Caco-2 (cell line): ENCODE measurements at regions not wholly inside any gene's neighbourhood (a gene's known extent, or its start where the extent isn't known, plus 50 kb on each side); places are given as distances from the start of the nearest gene placed in this dataset.
"Not testable (repeated sequence)": the region's sequence is repeated elsewhere in the genome, so short reads cannot be mapped to it uniquely, and the experiment has no call there.

Experiments used
- BruUV-seq: library from RNA; stranded (reverse); fragments of 400-500 nt; replicated peaks from 2 replicates; lab custom pipeline; 2021; lab: Mats Ljungman, UMichigan
- CTCF ChIA-PET: fragments of 300-600 bp; sonication (Branson Sonifier 250); formaldehyde crosslinking; loops from one replicate; lab custom pipeline; 2022; ENCODE audit warnings: antibody characterized with exemption; lab: Charles Lee
- POLR2A ChIA-PET: fragments of 300-600 bp; sonication (Branson Sonifier 250); formaldehyde crosslinking; loops from one replicate; lab custom pipeline; 2022; ENCODE audit warnings: antibody characterized with exemption; lab: Charles Lee
- DNase-seq, 2 experiments: peaks; one replicate each; pipeline versions ENCODE4 v3.0.0 to v3.0.0-alpha.2; 2020 to 2022
- H3K27me3 ChIP-seq: replicated peaks from 2 replicates; pipeline ENCODE4 v1.6.0; 2011; ENCODE audit warnings: low read length; ENCODE audit not compliant: control insufficient read depth, insufficient read depth
- H3K36me3 ChIP-seq: 2 replicates; pipeline ENCODE4 v1.5.1; 2011; ENCODE audit warnings: low read length; ENCODE audit not compliant: control insufficient read depth, insufficient read depth
- H3K4me1 ChIP-seq: fragments of 250-450 bp; sonication (Bioruptor Pico); 2 replicates; pipeline ENCODE4 v1.5.1; 2020; ENCODE audit warnings: mild to moderate bottlenecking
- H3K4me3 ChIP-seq: 2 replicates; pipeline ENCODE4 v1.5.1; 2011; ENCODE audit warnings: low read depth, mild to moderate bottlenecking, control low read depth, low read length
- H3K9me3 ChIP-seq: fragments of 250-450 bp; sonication (Bioruptor Pico); 2 replicates; pipeline ENCODE4 v1.5.1; 2020; ENCODE audit warnings: mild to moderate bottlenecking, moderate library complexity
- H3K27ac Mint-ChIP-seq: one replicate; pipeline ENCODE4 v1.8.0; 2022; ENCODE audit warnings: mixed read lengths; ENCODE audit not compliant: unreplicated experiment
- H3K27me3 Mint-ChIP-seq: one replicate; pipeline ENCODE4 v1.8.0; 2022; ENCODE audit warnings: mixed read lengths; ENCODE audit not compliant: insufficient read depth, unreplicated experiment
- H3K36me3 Mint-ChIP-seq: one replicate; pipeline ENCODE4 v1.8.0; 2022; ENCODE audit warnings: mild to moderate bottlenecking, mixed read lengths; ENCODE audit not compliant: insufficient read depth, unreplicated experiment
- H3K4me1 Mint-ChIP-seq: one replicate; pipeline ENCODE4 v1.8.0; 2022; ENCODE audit warnings: low read depth, mixed read lengths; ENCODE audit not compliant: unreplicated experiment
- H3K4me3 Mint-ChIP-seq: one replicate; pipeline ENCODE4 v1.8.0; 2022; ENCODE audit warnings: mild to moderate bottlenecking, moderate library complexity, mixed read lengths; ENCODE audit not compliant: unreplicated experiment
- H3K9me3 Mint-ChIP-seq: one replicate; pipeline ENCODE4 v1.8.0; 2022; ENCODE audit warnings: mixed read lengths; ENCODE audit not compliant: unreplicated experiment
- CTCF ChIP-seq, 2 experiments: fragments of 200-600 bp in 1 of 2; IDR thresholded peaks; 1 replicate in 1 of 2; 2 replicates in 1 of 2; pipeline versions ENCODE4 v1.5.1 to v1.8.0; 2011 to 2022; ENCODE audit warnings: antibody characterized with exemption in 1 of 2, control low read depth in 1 of 2, inconsistent platforms in 1 of 2, low read depth in 1 of 2, low read length in 1 of 2, mild to moderate bottlenecking in 1 of 2, moderate library complexity in 1 of 2; ENCODE audit not compliant: insufficient read depth in 1 of 2, severe bottlenecking in 1 of 2, unreplicated experiment in 1 of 2
- intact Hi-C: fragments of 100-400 bp; cut with micrococcal nuclease; formaldehyde crosslinking; loops from one replicate; pipeline ENCODE4 v1.10.0; 2022; ENCODE audit not compliant: unreplicated experiment

- H3K27ac Mint-ChIP-seq, H3K27me3 Mint-ChIP-seq, H3K36me3 ChIP-seq, DNase-seq, intact Hi-C loops, H3K36me3 Mint-ChIP-seq, H3K9me3 Mint-ChIP-seq, H3K4me3 ChIP-seq, CTCF ChIA-PET, H3K9me3 ChIP-seq, H3K27me3 ChIP-seq, H3K4me1 Mint-ChIP-seq, H3K4me3 Mint-ChIP-seq, BruUV-seq, H3K4me1 ChIP-seq, POLR2A ChIA-PET: not testable (repeated sequence)
These were observed 103.4 kb downstream of the KBTBD2 start for GRCh38 chr7:32788174-32788573.

DNA sequence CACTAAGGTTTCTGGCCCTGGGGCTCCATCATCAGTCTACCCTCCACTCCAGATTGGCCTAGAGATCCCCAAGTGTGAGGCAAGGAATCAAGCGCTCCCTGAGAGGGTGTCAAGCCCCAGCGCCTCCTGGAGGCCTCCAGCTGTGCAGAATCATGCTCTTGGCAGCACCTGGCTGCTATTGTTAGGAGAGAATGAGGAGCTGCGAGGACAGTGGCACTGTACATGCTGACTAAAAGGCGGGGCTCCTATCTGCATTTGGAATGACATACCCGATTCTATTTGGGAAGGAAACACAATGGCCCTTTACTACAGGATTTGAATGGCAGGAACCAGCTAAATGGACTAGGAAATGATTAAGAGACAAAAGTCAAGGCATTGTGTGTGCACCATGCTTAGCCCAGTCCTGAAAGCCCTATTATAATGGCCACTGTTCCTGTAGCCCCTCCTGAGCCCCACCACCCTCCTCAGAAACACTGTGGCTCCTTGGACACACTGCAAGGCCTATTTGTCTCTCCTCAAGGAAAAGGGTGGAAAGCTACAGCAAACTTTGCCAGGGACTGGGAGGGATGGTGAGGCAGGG, 106.1 kb downstream of the KBTBD2 start:
- H3K4me3 ChIP-seq, BruUV-seq, H3K27ac Mint-ChIP-seq, H3K36me3 Mint-ChIP-seq, H3K4me1 Mint-ChIP-seq, H3K36me3 ChIP-seq, H3K4me3 Mint-ChIP-seq, CTCF ChIA-PET, H3K9me3 Mint-ChIP-seq, POLR2A ChIA-PET, H3K9me3 ChIP-seq, H3K27me3 Mint-ChIP-seq, H3K27me3 ChIP-seq, DNase-seq, intact Hi-C loops, H3K4me1 ChIP-seq: not testable (repeated sequence)
- peak in 1 of 2 experiments; percentile 14 for TF ChIP-seq CTCF (IDR thresholded peaks at IDR 0.05; ENCODE audit: insufficient read depth in 1 of 2, low read depth in 1 of 2, low read length in 1 of 2, severe bottlenecking in 1 of 2, unreplicated experiment in 1 of 2)

- intact Hi-C loops, H3K9me3 Mint-ChIP-seq, H3K9me3 ChIP-seq, BruUV-seq, H3K27me3 Mint-ChIP-seq, H3K27me3 ChIP-seq, H3K36me3 Mint-ChIP-seq, POLR2A ChIA-PET, H3K27ac Mint-ChIP-seq, H3K36me3 ChIP-seq, H3K4me1 Mint-ChIP-seq, H3K4me3 ChIP-seq, DNase-seq, CTCF ChIA-PET, H3K4me1 ChIP-seq, H3K4me3 Mint-ChIP-seq: not testable (repeated sequence)
These were observed 111.7 kb downstream of the KBTBD2 start for GRCh38 chr7:32779895-32780294.

GRCh38 chr7:32779167-32779566, 112.4 kb downstream of the KBTBD2 start:
- POLR2A ChIA-PET: no interaction called here
- no peak for TF ChIP-seq CTCF (IDR thresholded peaks at IDR 0.05; ENCODE audit: insufficient read depth in 1 of 2, low read depth in 1 of 2, low read length in 1 of 2, severe bottlenecking in 1 of 2, unreplicated experiment in 1 of 2)
- Mint-ChIP-seq H3K27ac (no peak overlapping the region), H3K9me3 (no peaks in the 10 kb centered on the region), H3K4me1 (peaks cover 6% of the 10 kb centered on the region), H3K36me3 (no peaks in the 10 kb centered on the region), H3K27me3 (peaks cover 4% of the 10 kb centered on the region), H3K4me3 (no peak overlapping the region)
- no TSS peak for BruUV-seq
- DNase-seq: no peak
- intact Hi-C loops: no loop called here
- Histone ChIP-seq H3K4me1 (no peaks in the 10 kb centered on the region), H3K27me3 (no peaks in the 10 kb centered on the region), H3K36me3 (no peaks in the 10 kb centered on the region), H3K4me3 (no peak overlapping the region), H3K9me3 (no peaks in the 10 kb centered on the region)
- CTCF ChIA-PET: no interaction called here

DNA sequence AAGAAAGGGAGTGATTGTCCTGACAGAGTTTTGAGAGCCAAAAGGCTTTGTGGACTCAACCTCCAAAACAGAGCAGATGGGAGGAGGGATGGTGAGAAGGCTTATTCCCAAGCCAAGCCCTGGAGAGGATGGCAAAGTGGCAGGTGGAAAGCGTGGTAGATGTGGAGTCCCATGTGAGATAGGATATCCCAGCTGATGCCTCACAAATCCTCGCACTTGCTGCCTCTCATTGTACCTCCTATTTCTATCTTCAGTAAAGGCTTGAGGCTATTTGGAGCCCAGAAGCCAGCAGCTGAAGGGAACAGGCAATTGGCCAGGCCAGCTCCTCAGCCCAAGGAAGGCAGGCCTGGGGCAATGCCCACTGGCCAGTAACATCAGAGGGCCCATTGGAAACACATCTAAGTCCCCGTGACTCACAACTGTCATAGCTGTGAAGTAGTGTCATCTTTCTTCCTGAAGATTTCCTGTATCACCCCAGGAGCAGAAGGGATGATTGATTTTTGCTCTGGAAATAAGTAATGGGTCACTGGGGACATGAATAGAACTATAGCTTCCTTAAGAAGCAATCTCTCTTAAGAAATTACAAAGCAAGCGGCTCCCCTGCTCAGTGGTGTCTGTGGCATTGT, 114.4 kb downstream of the KBTBD2 start:
- H3K27me3 ChIP-seq, H3K27me3 Mint-ChIP-seq, H3K36me3 ChIP-seq, H3K4me3 Mint-ChIP-seq, H3K4me1 Mint-ChIP-seq, H3K36me3 Mint-ChIP-seq, H3K4me1 ChIP-seq, H3K4me3 ChIP-seq, POLR2A ChIA-PET, intact Hi-C loops, H3K9me3 ChIP-seq, H3K9me3 Mint-ChIP-seq, CTCF ChIA-PET, BruUV-seq, DNase-seq, H3K27ac Mint-ChIP-seq: not testable (repeated sequence)
